HG03378 (cell line): ENCODE measurements at regions not wholly inside any gene's neighbourhood (a gene's known extent, or its start where the extent isn't known, plus 50 kb on each side); places are given as distances from the start of the nearest gene placed in this dataset.
A peak's percentile ranks its signal among the peaks of the same experiment; 100 is the strongest.
"Not testable (repeated sequence)": the region's sequence is repeated elsewhere in the genome, so short reads cannot be mapped to it uniquely, and the experiment has no call there.

Source experiments
- ATAC-seq: cut with Tn5 transposase; IDR thresholded peaks from one replicate; pipeline ENCODE4 v1.9.1; 2021; ENCODE audit warnings: mild to moderate bottlenecking, moderate library complexity; ENCODE audit not compliant: unreplicated experiment

DNA sequence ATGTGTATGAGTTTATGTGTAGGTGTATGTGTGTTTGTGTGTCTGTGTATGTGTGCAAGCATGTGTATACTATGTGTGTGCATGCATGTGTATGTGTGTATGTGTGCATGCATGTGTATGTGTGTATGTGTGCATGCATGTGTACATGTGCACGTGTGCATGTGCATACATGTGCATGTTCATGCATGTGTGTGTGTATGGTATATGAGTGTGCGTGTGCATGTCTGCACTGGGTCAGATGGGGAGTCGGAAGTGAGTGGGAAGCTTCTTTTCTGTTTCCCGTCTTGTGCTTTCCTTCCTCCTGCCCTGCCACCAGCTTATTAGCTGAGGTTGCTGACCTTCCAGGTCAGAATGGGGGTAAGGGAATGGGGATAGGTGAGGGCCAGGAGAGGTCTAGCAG lies 174.7 kb downstream of the MAP2K4 start:
- no peak for ATAC-seq

DNA sequence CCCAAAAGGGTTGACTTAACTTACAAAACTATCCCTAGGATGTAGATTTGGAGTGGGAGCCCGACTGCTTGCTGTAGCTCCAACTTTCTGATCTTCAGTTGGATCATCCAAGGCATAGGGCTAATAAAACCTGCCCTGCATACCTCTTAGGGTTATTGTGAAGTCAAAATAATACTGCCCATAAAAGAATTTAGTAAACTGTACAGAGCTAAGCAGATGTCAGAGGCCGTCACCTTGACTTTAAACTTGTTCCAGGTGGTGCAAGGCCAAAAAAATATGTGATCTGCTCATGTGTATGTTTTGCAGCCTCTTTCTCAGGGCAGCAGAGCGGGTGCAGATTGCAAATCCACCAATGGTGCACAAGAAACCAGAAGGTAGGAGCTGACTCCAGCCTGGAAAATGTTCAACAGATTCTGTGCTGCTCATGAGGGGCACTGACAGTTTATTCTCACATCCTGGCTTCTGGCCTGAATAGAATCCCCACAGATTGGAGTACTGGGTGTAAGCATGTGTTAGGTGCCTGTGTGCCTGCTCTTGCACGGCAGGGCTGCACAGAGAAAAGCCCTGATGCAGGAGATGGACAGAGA lies 180.7 kb downstream of the MAP2K4 start:
- no peak for ATAC-seq

DNA sequence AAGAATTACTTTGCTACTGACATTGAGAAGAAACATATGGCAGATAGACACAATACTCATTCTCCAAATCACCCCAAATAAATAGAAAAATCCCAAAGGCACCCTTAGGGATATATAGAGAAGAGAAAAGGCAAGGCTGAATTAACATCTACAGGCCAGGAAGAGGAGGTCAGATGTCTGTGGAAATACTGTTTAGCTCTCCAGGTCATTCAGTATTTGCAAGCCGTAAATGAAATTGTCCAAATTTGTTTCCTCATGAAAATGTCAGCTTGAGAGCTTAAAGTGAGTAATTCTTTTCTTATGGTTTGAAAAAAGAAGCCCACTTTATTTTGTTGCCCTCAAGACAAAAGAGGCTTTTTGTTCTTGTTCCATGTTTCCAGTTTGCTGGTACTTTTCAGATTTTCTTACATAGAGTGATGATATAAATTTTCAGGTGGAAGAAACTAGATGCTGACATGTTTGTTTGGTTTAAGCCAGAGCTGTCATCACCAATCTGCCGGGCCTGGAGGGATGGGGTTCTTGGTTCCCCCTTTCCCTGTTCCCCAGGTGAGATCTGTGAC lies 189.0 kb downstream of the MAP2K4 start:
- no peak for ATAC-seq

DNA sequence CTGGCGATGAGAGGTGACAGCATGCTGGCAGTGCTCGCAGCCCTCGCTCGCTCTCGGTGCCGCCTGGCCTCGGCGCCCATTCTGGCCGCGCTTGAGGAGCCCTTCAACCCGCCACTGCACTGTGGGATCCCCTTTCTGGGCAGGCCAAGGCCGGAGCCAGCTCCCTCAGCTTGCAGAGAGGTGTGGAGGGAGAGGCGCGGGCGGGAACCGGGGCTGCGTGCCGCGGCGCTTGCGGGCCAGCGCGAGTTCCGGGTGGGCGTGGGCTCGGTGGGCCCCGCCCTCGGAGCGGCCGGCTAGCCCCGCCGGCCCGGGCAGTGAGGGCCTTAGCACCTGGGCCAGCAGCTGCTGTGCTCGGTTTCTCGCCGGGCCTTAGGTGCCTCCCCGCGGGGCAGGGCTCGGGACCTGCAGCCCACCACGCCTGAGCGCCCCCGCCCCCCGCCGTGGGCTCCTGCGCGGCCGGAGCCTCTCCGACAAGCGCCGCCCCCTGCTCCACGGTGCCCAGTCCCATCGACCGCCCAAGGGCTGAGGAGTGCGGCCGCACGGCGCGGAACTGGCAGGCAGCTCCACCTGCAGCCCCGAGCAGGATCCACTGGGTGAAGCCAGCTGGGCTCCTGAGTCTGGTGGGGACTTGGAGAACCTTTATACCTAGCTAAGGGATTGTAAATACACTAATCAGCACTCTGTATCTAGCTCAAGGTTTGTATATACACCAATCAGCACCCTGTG lies 200.2 kb downstream of the MAP2K4 start:
- ATAC-seq: not testable (repeated sequence)

DNA sequence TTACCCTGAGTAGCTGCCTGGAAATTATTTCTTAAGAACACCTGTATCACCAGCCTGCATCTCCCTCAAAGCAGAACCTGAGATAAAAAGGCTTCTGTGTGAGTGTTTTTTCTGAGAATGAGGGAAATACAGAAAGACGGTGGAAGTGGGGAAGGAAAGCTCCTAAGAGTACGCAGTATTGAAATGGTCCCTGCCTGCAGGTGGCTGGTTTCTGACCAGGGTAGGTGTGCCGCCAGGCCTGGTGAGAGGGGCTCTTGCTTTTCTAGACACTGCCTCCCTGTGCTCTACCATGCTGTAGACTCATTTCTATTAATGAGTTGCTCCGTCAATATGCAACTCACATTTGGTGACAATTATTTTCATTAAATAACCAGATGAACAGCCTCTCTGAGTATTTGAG lies 201.7 kb downstream of the MAP2K4 start:
- no peak for ATAC-seq

DNA sequence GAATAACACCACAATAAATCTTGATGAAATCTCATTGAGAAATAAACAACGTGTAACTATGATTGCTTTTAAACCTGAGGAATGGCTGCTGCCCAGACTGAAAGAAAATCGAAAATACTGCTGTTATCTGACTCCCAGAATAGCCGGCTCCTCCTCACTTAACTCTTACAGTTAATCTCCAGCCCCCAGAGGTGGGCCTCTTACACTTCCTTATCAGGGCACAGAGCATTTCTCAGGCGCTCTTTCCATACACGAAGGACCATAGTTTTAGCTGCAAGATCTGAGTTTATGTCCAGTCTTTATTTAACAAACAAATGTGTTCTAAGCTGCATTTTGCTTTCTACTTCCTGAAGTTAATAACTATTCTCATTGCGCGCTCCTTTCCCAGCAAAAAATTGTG lies 206.9 kb downstream of the MAP2K4 start:
- ATAC-seq: no peak

DNA sequence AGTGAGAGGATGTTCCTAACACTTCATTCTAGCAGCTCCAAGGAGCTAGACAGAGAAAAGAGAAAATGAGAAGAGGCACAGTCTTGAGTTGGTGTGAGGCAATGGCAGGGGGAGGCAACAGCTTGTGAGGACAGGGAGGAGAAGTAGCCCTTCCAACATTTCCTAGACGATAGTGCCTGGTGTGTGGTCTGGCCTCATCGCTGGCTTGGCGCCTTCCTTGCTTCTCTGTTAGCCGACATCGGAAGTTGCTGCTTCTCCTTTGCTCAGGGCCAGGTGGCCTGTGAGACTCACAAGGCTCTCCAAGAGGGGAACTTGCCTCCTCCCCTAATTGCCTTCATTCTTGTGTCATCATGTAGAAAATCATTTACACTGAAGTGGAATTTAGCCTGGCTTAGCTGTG lies 208.7 kb downstream of the MAP2K4 start:
- ATAC-seq: no peak

DNA sequence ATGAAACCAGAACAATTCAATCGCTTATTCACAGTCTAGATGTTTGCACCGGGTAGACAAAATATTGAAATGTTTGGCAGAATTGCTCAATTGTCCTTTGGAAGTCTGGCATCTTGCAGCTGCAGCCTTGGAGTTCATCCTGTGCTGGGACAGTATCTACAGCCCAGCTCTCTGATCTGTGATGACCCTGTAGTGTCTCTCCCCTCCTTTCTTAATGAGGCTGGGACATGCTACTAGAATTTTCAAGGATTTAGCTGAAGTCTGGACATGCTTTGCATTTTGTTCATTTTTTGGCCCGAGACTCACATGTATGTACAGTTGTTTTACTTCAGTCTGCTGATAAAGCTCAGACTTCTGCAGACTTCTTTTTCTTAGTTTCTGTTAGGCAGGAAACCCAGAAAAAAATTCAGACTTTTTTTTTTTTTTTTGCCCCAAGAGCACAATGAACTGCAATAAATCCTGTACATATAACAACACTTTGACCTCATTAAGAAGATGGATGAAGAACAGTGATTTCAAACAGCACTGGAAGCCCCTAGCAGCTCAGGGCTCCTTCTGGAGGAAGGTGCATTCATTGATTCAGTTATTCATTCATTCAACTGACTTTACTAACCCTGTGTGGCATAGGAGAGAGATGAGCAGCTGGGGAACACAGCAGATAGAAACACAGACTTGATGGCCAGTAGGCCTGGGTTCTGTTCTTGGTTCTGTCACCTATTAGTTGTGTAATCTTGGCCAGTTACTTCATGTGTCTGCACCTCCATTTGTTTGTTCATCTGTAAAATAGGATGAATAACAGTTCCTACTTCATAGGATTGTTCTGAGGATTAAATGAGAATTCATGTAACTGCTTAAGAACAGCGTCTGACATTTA lies 210.0 kb downstream of the MAP2K4 start:
- no peak for ATAC-seq

DNA sequence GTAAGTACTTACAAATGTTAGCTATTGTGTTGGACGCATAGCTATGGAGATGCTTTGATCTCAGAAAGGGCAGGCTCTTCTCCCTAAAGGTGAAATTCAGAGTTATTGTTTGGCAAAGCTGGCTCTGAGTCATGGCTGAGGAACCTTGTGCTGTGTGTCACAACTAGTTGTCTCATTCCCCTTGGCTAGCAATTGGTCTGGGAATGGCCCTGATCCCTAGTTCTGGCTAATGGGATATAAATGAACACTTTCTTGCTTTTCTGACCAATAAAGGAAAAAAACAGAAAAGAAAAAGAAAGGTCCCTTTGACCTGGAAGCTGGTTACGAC lies 210.6 kb downstream of the MAP2K4 start:
- ATAC-seq: no peak

DNA sequence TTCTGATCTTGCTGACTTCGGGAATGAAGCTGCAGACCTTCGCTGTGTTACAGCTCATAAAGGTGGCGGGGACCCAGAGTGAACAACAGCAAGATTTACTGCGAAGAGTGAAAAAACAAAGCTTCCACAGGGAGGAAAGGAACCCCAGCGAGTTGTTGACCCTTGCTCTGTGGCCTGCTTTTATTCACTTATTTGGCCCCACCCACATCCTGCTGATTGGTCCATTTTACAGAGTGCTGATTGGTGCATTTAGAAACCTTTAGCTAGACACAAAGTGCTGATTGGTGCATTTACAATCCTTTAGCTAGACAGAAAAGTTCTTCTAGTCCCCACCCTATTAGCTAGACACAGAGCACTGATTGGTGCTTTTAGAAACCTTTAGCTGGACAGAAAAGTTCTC lies 218.3 kb downstream of the MAP2K4 start:
- not testable (repeated sequence) for ATAC-seq

DNA sequence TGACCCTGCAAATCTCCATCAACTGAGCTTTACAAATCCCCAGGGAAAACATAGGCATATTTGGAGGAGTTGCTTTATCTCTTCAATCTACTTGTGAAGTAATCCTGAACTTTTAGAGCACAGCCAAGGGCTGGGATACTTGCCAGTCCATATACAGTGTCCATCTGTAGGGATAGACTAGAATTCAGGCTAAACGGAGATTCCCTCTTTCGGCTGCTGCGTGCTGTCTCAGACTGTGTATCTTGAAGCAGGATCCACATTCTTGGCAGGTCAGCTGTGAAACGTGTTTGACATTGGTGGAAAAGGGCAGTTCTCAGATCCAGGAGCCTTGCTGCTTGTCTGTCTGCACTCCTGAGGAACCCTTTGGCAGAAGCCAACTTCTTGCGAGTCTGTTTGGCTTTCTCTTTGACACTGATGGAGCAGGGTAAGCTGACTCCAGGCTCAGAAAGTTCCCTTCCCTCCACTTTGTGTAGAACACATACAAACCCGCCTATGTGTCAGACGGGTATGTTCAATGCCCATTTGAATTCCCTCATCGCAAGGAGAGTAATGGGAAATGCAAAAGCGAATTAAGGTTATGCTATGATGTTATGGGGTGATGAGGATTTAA lies 221.8 kb downstream of the MAP2K4 start:
- no peak for ATAC-seq

DNA sequence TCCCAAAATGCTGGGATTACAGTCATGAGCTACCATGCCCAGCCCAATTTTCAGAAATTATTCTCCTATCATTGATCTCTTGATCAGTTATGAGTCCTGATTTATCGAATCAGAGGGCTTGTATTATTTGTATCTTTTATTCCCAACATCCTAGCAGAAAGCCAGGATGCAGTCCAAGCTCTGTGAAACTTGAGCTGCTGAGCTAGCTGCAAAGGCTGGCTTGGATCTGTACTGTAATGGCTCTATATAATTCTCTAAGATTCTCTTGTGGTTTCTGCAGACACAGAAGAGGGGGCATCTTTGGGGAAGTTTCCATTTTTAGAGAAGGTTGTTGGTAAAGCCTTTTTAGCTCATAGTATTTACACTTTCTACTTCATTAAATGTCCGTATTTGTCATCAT lies 227.1 kb downstream of the MAP2K4 start:
- ATAC-seq: no peak

DNA sequence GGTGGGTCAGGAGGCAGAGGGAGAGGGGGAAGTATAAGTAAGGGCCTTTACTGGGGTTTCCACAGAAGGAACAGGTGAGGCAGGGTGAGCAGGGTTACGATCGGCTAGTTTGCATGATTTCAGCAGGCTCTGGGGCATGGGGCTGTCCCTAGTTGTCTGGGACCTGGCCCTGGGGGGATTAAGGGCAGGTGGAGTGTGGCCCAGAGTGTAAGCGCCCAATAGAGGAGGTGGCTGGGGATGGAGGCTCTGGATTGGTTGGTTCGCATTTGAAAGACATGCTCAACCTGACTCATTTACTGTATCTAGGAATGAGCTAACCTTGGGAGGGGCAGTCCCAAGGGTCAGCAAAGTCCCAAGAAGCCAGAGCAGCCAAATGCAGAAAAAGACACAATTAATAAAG lies 230.3 kb downstream of the MAP2K4 start:
- no peak for ATAC-seq

DNA sequence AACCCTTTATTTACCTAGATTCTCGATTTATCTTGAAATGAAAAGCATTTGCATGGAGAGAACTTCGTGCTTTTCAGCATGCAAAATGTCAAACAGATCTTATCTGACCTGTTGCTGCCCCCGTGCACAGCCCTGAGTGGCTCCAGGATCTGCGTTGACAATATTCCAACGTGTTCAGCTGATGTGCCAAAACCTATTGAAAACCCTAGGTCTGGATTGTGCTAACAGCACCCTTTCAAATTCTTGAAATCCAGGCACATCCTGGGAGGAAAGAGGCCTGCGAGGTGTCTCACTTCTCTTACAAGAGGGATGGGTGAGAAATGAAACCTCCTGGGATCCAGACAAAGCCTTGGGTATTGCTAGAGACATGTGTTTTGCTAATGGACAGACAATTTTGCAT lies 231.8 kb downstream of the MAP2K4 start:
- ATAC-seq: no peak

DNA sequence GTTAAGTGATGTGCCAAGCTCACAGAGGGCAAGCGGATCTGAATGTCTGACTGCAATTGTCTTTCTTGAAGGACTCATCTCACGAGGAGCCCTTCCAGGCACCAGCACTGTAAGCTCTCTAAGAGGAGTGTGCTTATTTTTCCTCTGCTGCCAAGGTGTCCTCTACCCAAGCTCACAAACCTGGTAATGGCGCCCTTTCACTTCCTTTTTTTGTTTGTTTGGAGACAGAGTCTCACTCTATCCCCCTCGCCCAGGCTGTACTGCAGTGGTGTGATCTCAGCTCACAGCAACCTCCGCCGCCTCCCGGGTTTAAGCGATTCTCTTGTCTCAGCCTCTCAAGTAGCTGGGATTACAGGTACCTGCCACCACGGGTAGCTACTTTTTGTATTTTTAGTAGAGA lies 233.8 kb downstream of the MAP2K4 start:
- ATAC-seq: no peak

DNA sequence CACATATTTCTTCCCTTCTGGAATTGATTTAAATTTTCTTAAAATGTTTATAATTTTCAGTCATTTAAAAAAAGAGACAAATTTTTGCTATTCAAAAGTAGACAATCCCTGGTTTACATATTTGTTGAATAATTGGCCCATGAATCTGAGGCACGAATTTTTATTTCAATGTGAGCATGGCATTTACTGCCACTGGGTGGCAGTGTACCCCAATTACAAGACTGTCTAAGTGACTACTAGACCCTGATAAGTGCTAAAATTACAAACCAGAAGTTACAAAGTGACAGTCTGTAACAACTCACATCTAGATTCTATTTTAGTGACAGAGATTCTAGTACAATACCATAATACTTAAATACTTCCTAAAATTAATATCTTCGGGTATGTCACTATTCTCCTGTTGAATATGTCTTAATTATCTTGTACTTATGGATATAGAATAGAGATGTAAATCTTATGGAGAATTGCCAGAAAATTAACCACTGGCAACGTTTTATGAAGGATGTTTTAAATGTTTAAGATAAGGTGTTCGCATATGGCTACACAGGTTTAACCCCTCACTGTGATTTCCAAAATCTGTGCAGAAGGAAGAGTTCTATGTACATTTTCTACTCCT lies 235.8 kb downstream of the MAP2K4 start:
- ATAC-seq: peak; percentile 53

DNA sequence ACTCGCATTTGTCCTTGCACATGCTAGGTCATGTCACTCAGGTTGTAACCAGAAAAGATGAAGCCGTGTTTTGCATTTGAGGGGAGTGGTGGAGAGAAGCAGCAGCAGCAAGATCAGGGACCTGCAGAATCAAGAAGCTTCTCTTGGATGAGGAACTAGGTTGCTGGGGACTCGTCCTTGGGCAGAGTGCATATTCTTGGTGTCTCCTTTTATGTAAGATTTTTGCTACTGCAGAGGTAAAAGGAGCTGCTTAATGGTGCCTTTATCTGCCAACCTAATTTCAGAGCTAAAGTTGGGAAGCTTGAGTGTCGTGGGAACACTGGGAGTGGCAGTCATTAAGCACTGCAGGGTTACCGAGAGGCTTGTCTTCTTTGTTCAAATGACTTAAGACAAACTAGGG lies 236.5 kb downstream of the MAP2K4 start:
- ATAC-seq: no peak

DNA sequence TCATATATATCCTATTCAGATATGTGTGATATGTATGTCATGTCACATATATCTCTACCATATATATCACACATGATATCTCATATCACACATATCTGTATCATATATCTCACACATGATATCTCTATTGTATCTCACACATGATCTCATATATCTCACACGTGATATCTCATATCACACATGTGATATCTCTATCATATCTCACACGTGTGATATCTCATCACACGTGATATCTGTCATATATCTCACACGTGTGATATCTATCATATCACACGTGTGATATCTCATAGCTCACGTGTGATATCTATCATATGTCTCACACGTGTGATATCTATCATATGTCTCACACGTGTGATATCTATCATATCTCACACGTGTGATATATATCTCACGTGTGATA lies 240.7 kb downstream of the MAP2K4 start:
- no peak for ATAC-seq

DNA sequence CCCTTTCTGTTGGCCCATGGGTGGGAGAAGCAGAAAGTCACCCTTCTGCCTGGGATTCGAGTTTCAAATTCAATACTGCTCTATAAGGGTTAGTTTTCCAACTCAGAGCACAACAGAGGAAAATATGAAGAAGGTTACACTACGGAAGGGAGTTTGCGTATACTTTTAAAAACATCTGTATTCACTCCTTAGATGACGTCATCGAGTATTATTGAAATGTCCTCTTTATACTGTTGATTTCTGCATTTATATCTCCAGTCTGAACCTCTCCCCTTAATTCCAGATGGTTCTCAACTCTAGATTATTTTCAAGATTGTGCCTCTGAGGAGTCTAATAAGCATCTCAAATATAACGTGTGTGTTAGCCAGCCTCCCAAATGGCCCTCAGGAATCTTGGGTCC lies 249.1 kb downstream of the MAP2K4 start:
- ATAC-seq: no peak

DNA sequence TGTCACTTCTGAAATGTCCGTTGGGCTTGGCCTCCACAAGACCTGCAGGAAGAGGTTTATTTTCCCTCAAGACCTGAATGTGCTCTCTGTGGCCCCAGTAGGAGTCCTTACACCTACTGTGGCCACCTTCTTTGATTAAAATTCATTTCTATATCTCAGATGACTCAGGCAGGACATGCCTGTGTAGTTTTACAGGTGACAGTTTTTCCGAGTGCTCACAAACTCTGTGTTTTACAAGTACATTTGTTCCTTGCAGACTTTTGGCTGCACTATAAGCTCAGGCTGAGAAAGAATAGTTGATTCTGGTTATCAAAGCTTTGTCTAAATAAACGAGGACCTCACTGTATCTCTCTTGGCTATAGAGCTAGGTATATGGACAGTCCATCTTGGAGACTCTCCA lies 257.1 kb downstream of the MAP2K4 start:
- no peak for ATAC-seq

DNA sequence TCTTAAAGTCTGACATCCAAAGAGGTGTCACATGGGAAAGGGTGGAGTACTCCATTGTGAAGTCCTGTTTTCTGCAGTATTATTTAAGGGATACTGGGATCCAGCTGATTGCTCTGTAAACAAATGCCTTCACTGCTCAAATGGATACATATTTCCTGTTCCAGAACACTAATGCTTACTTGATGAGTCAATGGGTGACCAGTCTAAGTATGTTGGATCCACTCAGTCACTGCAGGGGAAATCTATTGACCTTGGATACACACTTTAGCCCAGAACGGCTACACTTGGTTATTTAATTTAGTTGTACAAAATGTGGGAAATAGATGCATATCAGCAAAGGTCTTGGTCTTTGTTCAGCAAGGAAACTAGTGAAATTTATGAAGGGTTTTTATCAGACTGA lies 261.4 kb downstream of the MAP2K4 start:
- ATAC-seq: no peak
